EH (cell line): ENCODE measurements at regions not wholly inside any gene's neighbourhood (a gene's known extent, or its start where the extent isn't known, plus 50 kb on each side); places are given as distances from the start of the nearest gene placed in this dataset.
"Not testable (repeated sequence)": the region's sequence is repeated elsewhere in the genome, so short reads cannot be mapped to it uniquely, and the experiment has no call there.

Experiments used
- DNase-seq: peaks from one replicate; pipeline ENCODE4 v3.0.0-alpha.2; 2015; ENCODE audit warnings: low read depth

GRCh38 chr22:44650806-44651205 is 51.2 kb upstream of the PRR5 start:
- DNase-seq: no peak

GRCh38 chr22:44648821-44649565 is 53.0 kb upstream of the PRR5 start:
- peak; percentile 99 for DNase-seq

GRCh38 chr22:44648085-44648820 is 53.8 kb upstream of the PRR5 start:
- peak; percentile 74 for DNase-seq

GRCh38 chr22:44647141-44647540 is 54.9 kb upstream of the PRR5 start:
- DNase-seq: no peak

GRCh38 chr22:44646668-44647067 is 55.3 kb upstream of the PRR5 start:
- no peak for DNase-seq

GRCh38 chr22:44646141-44646540 is 55.9 kb upstream of the PRR5 start:
- no peak for DNase-seq

GRCh38 chr22:44645531-44645930 is 56.5 kb upstream of the PRR5 start:
- no peak for DNase-seq

GRCh38 chr22:44645083-44645482 is 56.9 kb upstream of the PRR5 start:
- no peak for DNase-seq

GRCh38 chr22:44643526-44644101 is 58.4 kb upstream of the PRR5 start:
- peak; percentile 34 for DNase-seq

GRCh38 chr22:44642096-44642644 is 59.8 kb upstream of the PRR5 start:
- no peak for DNase-seq

GRCh38 chr22:44640618-44641155 is 61.3 kb upstream of the PRR5 start:
- DNase-seq: no peak

GRCh38 chr22:44639891-44640617 is 62.0 kb upstream of the PRR5 start:
- no peak for DNase-seq

GRCh38 chr22:44638971-44639760 is 62.8 kb upstream of the PRR5 start:
- peak; percentile 57 for DNase-seq

- DNase-seq: not testable (repeated sequence)
Observed at GRCh38 chr22:44636502-44637206, 65.3 kb upstream of the PRR5 start.

- not testable (repeated sequence) for DNase-seq
Observed at GRCh38 chr22:44635567-44635966, 66.4 kb upstream of the PRR5 start.

- DNase-seq: no peak
Observed at GRCh38 chr22:44634426-44635321, 67.3 kb upstream of the PRR5 start.

- no peak for DNase-seq
Observed at GRCh38 chr22:44633647-44634046, 68.4 kb upstream of the PRR5 start.

GRCh38 chr22:44632541-44633396 is 69.2 kb upstream of the PRR5 start:
- peak; percentile 26 for DNase-seq
